Activated CD8-positive, alpha-beta memory T cell treated with anti-CD3 and anti-CD28 coated beads, Interleukin-2, amount 50 U/mL, for 1 hour (primary cell): ENCODE measurements at regions not wholly inside any gene's neighbourhood (a gene's known extent, or its start where the extent isn't known, plus 50 kb on each side); places are given as distances from the start of the nearest gene placed in this dataset.
"Not testable (repeated sequence)": the region's sequence is repeated elsewhere in the genome, so short reads cannot be mapped to it uniquely, and the experiment has no call there.

Experiments
- DNase-seq: peaks from one replicate; pipeline ENCODE4 v3.0.0-alpha.2; 2020; ENCODE audit errors: extremely low read depth

DNA sequence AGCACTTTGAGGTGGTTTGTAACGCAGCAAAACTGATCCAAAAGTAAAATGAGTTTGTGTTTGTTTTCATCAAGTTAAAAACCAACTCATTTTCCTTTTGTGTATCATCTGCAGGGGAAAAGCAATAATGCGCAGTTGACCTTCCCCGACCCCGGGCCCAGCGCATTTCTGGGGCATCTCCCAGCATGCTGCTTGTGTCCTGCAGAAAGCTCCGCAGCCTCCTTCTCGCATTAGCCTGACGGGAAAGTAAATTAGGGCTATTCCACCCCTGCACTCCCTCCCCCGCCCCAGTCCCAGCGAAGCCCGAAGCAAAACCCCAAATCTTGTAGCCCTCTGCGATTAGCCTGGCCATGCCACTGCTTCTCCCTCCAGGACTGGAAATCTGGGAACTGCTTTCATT is 82.0 kb upstream of the PPM1B start:
- no peak for DNase-seq

- DNase-seq: peak; percentile 59
These were observed 81.5 kb upstream of the PPM1B start for GRCh38 chr2:44087036-44087713.

DNA sequence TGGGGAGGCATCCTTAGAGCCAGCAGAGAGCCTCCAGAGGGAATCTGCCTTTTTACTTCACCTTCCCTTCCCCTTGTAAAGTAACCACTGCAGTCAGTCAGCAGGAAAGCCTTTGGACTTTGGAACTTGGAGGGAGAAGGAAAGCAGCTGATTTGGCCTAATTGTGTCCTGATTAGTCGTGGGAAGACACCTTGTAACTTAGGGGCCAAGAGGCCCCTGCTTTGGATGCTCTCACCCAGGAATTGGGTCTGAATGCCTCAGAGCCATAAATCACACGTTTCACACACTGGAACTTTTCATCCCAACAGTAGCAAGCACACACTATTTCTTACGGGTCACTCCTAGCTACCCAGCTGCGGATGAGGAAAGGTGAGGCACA is 81.0 kb upstream of the PPM1B start:
- DNase-seq: no peak

DNA sequence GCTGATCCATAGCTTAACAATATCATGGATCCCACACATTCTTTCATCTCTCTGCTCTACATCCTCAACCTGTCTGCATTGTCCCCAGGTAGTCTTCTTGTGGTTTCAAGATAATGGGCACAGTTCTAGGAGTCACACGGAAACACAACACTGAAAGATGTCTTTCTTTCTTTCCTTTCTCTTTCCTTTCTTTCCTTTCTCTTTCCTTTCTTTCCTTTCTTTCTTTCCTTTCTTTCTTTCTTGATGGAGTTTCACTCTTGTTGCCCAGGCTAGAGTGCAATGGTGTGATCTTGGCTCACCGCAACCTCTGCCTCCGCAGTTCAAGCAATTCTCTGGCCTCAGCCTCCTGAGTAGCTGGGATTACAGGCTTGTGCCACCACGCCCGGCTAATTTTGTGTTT is 76.2 kb upstream of the PPM1B start:
- DNase-seq: not testable (repeated sequence)

GRCh38 chr2:44093970-44094369 is 74.7 kb upstream of the PPM1B start:
- DNase-seq: no peak

GRCh38 chr2:44097322-44097907 is 71.3 kb upstream of the PPM1B start:
- DNase-seq: no peak

DNA sequence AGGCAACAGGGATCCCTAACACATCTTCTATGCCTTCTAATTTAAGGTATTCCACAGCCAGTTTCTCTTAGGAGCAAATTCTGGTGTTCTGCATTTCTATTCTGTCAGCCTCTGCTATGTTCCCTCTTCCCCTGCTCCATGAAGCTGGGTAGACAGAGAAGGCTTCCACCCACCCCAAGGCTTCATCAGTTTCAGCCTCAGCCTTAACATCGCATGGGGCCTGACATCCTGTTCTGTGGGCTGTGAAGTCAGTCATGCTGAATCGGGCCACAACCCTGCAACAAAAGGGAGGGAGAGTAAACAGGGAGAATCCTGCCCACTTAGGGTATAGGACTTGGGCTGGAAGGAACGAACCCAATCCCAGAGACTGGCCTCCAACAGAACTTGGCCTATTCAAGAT is 70.6 kb upstream of the PPM1B start:
- DNase-seq: no peak

- DNase-seq: no peak
These were observed 69.8 kb upstream of the PPM1B start for GRCh38 chr2:44098891-44099290.

GRCh38 chr2:44100351-44100750 is 68.3 kb upstream of the PPM1B start:
- DNase-seq: no peak

DNA sequence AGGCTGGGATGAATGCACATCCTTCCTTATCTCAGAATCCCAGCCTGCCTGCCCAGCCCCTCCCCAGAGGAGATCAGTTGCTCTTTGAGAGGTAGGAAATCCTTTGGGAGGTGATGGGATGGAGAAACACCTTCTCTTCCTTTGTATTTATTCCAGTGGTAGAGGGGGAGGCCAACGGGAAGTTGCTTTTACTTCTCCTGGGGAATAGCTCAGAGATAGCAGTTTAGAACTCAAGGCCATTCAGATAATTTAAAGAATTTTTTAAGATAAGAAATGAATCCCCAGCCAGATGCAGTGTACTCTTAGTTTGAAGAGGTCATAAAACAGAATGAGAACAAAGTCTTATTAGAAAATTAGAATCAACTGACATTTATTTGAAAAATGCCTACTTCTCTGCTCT is 67.4 kb upstream of the PPM1B start:
- DNase-seq: no peak

DNA sequence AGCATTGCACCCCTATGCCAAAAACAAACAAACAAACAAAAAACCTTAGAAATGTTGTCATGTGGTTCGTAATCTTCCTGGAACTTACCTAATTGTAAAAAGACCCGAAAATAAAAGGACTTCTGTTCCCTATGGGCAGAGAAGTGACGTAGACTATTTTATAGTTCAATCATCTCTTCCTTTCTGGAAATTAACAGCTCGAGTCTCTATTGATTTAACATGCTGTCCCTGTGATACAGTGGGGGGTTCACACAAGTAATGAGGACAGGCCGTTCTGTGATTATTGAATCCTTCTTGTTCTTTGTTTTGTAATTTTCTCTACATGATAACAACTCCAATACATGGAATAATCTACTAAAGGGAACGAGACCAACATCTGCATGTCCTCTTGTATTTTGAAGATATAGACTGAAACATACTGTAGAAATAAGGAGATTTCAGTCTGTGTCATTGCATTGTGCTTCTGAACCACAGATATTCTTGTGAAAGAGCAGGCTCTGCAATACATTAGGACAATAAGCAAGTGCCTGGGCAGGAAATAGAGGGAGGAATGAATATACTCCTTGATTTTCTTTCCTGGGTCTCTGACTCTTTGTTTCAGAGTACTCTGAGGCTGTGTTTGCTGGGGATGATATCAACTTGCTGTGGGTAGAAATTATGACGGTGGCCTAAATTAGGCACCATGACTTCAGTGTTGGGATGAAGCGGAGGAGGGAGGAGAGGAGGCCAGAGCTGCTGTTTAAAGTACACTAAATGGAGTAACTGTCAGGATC is 65.7 kb upstream of the PPM1B start:
- DNase-seq: no peak

DNA sequence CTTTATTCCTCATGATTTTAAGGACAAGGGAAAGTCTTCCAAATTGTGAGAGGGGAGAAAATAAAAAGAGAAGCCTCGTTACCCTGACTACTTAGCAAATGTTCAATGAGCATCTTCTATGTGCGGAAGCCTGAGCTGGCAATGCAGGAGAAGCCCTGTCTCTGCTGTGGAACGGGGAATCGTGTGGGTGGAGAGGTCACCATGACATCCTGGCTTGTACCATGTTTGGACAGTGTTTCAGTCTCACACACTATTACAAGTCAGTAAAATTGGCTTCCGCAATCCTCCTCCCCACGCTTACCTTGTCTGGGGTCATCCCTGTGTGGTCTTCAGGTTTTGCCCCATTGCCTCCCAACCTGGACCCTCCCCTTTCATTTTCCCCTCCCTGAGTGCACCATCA is 65.0 kb upstream of the PPM1B start:
- DNase-seq: no peak

GRCh38 chr2:44104855-44105271 is 63.8 kb upstream of the PPM1B start:
- DNase-seq: no peak

DNA sequence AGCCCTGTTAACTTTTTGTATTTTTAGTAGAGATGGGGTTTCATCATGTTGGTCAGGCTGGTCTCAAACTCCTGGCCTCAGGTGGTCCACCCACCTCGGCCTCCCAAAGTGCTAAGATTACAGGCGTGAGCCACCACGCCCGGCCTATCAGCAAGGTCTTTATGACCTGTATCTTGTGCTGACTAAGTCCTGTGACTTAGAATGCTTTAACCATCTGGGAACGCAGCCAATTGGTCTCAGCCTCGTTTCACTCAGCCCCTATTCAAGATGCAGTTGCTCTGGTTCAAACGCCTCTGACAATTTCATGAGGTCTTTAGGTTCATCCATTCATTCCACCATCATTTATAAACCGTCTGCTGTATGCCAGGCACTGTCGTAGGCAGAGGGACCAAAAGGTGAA is 62.2 kb upstream of the PPM1B start:
- not testable (repeated sequence) for DNase-seq

DNA sequence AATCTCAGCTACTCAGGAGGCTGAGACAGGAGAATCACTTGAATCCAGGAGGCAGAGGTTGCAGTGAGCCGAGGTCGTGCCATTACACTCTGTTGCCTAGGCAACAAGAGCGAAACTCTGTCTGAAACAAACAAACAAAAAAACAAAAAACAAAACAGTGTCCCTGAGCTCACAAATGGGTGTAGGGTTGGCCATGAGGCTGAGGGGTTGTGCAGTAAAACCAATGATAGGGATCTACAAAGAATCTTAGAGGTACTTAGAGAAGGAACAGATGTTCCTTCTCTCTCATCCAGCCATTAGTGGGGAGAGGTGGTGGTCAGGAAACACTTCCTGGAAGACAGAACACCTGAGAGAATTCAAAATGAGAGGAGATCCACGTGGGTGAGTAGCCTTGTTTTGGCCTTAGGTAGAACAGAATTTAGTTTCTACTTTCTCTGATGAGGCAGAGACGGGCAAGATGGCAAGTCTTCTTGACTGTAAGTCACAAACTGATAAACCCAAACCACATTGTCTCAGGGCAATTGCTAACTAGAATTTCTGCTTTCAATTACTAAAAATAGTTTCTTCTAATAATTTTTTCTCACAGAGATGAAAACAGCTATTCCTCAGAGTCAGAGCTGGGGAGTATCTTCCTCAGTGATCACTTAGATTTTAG is 61.5 kb upstream of the PPM1B start:
- no peak for DNase-seq

DNA sequence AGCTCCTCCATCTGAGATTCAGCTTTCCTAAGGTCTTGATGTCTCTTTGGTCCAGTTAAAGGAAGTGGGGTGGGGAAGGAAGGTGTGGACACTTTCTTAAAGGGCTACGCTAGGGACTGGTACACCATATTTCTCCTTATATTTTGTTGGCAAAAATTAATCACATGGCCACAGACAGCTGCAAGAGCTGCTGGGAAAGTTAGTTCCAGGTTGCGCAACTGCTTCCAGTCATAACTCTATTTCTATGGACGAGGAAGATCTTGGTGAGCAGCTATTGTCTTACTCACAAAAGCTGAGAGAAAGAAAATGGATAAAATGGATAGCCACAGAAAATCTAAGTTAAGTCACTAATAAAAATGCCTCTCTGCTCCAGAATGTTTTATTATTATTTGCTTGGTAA is 60.7 kb upstream of the PPM1B start:
- no peak for DNase-seq

DNA sequence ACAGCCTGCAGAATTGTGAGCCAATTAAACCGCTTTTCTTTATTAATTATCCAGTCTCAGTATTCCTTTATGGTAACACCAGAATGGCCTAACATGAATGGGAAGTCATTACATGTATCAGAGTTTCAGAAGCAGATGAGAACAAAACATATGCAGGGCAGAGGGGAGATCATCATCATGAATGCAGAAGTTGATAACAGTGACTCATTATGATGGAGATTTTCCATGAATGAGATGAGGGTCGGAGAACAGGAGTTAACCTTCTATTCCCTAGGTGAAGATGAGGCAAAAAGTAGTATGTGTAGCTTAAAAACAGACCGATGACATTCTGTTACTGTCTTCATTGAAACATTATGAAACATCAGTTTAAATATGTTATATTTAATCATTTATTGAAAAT is 59.5 kb upstream of the PPM1B start:
- no peak for DNase-seq

DNA sequence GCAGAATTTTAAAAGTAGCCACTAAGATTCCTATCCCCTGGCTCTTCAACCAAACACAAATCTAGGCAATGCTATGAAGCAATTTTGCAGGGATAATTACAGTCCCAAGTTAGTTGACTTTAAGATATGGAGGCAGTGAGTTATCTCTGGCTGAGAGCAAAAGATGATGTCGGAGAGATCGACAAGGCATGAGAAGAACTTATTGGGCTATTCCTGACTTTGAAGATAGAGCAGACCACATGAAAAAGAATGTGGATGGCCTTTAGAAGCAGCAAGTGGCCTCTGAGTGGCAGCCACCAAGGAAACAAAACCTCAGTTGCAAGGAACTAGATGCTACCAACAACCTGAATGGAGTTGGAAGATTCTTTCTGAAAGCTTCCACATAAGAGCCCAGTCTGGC is 58.2 kb upstream of the PPM1B start:
- no peak for DNase-seq

- no peak for DNase-seq
These were observed 56.6 kb upstream of the PPM1B start for GRCh38 chr2:44112096-44112495.

DNA sequence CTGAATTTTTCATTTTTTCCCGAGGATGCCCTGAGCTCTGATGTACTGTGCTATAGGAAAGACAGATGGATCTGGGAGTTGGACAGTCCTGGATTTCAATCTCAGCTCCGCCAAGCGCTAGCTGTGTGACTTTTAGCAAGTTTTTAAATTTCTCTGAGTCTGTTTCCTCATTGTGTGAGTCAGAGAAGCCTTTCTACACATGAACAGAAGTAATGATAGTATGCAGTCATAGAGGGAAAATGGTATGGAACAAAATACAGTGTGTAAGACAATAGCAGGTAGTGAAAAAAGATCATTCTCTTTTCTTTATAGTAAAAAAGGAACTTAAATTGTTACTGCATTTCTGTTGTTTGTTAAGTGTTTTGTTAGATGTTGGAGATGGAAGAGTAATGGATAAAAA is 52.4 kb upstream of the PPM1B start:
- DNase-seq: no peak

GRCh38 chr2:44118257-44118656 is 50.4 kb upstream of the PPM1B start:
- no peak for DNase-seq
